ENCODE measurements at regions not wholly inside any gene's neighbourhood (a gene's known extent, or its start where the extent isn't known, plus 50 kb on each side); places are given as distances from the start of the nearest gene placed in this dataset.

DNA sequence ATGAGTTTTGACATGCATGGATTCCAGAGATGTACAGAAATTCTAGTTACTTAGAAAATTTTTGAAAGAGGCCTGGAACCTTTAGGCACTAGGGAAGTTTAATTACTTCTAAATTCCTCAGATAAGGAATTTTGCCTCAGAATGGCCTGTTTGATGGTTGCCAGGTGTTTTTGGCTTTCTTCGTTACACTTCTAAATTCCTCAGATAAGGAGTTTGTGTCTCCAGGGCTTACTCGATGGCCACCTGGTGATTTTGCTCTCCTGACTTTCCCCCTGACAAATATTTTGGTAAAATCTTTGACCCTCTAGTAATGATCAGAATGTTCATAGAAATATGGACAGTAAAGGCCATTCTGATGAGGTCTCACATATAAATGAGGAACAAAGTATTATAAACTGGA lies 64.3 kb downstream of the BEX3 start:
- Histone ChIP-seq H3K4me1 (ENCODE audit: insufficient read depth, poor library complexity, severe bottlenecking) (peaks cover 22% of the 10 kb centered on the region), H3K27me3 (ENCODE audit: insufficient read depth, poor library complexity, severe bottlenecking) (no peaks in the 10 kb centered on the region), H3K36me3 (ENCODE audit: low read depth) (no peaks in the 10 kb centered on the region), H3K27ac (ENCODE audit: poor library complexity, severe bottlenecking) (no peak overlapping the region), H3K9me3 (ENCODE audit: severe bottlenecking) (no peaks in the 10 kb centered on the region), H3K4me3 (ENCODE audit: severe bottlenecking) (no peak overlapping the region)
- no peak for TF ChIP-seq CTCF (IDR thresholded peaks at IDR 0.05; ENCODE audit: poor library complexity, severe bottlenecking)
- DNase-seq (ENCODE audit: low spot score) (no peak), ATAC-seq (ENCODE audit: low read depth) (no peak)

DNA sequence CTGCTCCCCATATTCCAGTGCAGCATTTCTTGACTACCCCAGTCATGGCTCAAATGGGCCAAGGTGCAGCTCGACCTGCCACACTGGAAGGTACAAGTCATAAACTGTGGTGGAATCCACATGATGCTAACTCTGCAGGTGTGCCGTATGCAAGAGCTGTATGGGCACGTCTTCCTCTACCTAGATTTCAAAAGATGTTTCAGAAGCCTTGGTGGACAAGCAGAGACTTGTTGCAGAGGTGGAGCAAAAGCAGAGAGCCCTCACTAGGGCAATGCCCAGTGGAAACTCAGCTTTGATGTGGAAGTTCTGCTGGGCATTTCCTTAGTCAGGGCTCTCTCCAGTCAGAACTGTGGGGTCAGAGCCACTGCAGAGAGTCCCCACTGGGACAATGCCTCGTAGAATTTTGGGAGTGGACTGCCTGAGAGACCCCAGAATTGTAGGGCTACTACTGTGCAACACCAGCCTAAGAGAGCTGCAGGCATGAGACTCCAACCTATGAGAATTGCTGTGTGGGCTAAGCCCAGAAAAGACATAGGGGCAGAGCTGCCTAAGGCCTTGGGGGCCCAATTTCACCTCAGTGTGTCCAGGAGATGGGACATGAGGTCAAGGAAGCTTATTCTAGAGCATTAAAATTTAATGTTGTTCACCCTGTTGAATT lies 65.7 kb downstream of the BEX3 start:
- TF ChIP-seq CTCF (IDR thresholded peaks at IDR 0.05; ENCODE audit: poor library complexity, severe bottlenecking), result no peak
- Histone ChIP-seq H3K4me1 (ENCODE audit: insufficient read depth, poor library complexity, severe bottlenecking) (peaks cover 30% of the 10 kb centered on the region), H3K27ac (ENCODE audit: poor library complexity, severe bottlenecking) (peak overlapping the region; percentile 96), H3K4me3 (ENCODE audit: severe bottlenecking) (no peak overlapping the region), H3K27me3 (ENCODE audit: insufficient read depth, poor library complexity, severe bottlenecking) (no peaks in the 10 kb centered on the region), H3K36me3 (ENCODE audit: low read depth) (no peaks in the 10 kb centered on the region), H3K9me3 (ENCODE audit: severe bottlenecking) (no peaks in the 10 kb centered on the region)
- peak; percentile 78 for ATAC-seq (ENCODE audit: low read depth)
- DNase-seq (ENCODE audit: low spot score), result peak; percentile 50

- Histone ChIP-seq H3K4me3 (ENCODE audit: severe bottlenecking) (no peak overlapping the region), H3K36me3 (ENCODE audit: low read depth) (no peaks in the 10 kb centered on the region), H3K27me3 (ENCODE audit: insufficient read depth, poor library complexity, severe bottlenecking) (no peaks in the 10 kb centered on the region), H3K27ac (ENCODE audit: poor library complexity, severe bottlenecking) (peak overlapping the region; percentile 96), H3K9me3 (ENCODE audit: severe bottlenecking) (no peaks in the 10 kb centered on the region), H3K4me1 (ENCODE audit: insufficient read depth, poor library complexity, severe bottlenecking) (peaks cover 34% of the 10 kb centered on the region)
- no peak for TF ChIP-seq CTCF (IDR thresholded peaks at IDR 0.05; ENCODE audit: poor library complexity, severe bottlenecking)
- peak; percentile 67 for ATAC-seq (ENCODE audit: low read depth)
- DNase-seq (ENCODE audit: low spot score), result no peak
Observed at GRCh38 chrX:103442536-103442901, 66.2 kb downstream of the BEX3 start.

DNA sequence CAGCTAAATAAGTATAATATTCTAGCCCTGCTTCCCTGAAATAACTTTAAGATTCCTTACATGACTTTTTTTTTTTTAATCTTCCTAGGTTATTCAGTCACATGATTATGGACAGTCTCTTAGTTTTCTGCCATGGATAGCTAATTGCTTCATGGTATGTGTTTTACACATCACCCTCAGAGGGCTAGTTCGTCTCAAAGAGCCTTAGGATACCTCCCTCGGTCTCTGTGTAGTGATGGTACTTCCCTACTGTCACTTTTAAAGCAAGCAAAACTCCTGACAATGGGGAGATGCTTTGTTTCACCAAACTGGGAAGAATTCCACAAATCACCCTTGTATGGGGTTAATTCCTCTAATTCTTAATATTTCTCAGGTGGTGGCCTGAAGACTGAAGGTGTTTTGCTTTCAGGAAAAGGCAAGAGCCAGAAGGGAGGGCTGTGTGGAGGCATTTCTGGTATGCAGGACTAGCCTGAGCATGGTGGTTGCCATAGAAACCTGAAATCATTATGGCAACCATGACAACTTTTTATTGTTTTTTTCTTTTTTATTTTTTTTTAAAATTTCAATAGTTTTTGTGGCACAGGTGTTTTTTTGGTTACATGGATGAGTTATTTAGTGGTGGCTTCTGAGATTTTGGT lies 70.4 kb downstream of the BEX3 start:
- Histone ChIP-seq H3K4me3 (ENCODE audit: severe bottlenecking) (no peak overlapping the region), H3K9me3 (ENCODE audit: severe bottlenecking) (no peaks in the 10 kb centered on the region), H3K36me3 (ENCODE audit: low read depth) (no peaks in the 10 kb centered on the region), H3K27me3 (ENCODE audit: insufficient read depth, poor library complexity, severe bottlenecking) (no peaks in the 10 kb centered on the region), H3K27ac (ENCODE audit: poor library complexity, severe bottlenecking) (peak overlapping the region; percentile 68), H3K4me1 (ENCODE audit: insufficient read depth, poor library complexity, severe bottlenecking) (peaks cover 30% of the 10 kb centered on the region)
- peak; percentile 68 for ATAC-seq (ENCODE audit: low read depth)
- peak; percentile 55 for DNase-seq (ENCODE audit: low spot score)
- no peak for TF ChIP-seq CTCF (IDR thresholded peaks at IDR 0.05; ENCODE audit: poor library complexity, severe bottlenecking)
